ENCODE measurements at regions not wholly inside any gene's neighbourhood (a gene's known extent, or its start where the extent isn't known, plus 50 kb on each side); places are given as distances from the start of the nearest gene placed in this dataset.

DNA sequence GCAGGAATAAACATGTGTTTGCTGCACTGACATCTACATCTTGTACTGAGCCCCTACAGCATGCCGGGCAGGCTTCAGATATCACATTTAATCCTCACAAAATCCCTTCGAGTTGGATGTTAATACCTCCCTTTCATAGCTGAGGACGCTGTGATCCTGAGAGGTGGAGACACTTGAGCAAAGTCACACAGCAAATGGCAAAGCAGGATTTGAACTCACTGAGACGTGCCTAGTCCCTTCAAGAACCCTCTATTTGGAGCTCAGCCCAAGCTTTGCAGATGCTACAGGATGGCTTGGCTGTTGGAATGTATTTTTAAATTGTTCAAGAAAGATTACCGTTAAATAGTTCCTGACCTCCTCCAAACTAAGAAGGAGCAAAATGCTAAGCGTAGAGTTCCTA lies 64.6 kb upstream of the SLC6A6 start:
- Histone ChIP-seq H4K8ac (ENCODE audit: low read depth in 2 of 2, low read length in 2 of 2) (no peak overlapping the region), H2AK5ac (ENCODE audit: low read depth, low read length) (no peak overlapping the region), H2AK9ac (replicated peaks; ENCODE audit: low read depth, low read length, poor library complexity) (no peak overlapping the region), H3K9ac (ENCODE audit: low read depth, low read length) (no peak overlapping the region), H3K4me2 (ENCODE audit: low read depth, low read length) (no peak overlapping the region), H3K79me1 (ENCODE audit: low read depth in 1 of 2, low read length in 2 of 2) (no peaks in the 10 kb centered on the region), H3K4me3 (ENCODE audit: insufficient read depth, low read depth, low read length) (no peak overlapping the region), H3K9me3 (ENCODE audit: control insufficient read depth, insufficient read depth, low read length) (0 out of 2 replicates have a peak, but pooled peaks cover 2% of the 10 kb centered on the region), H3K23ac (ENCODE audit: low read depth, low read length) (no peak overlapping the region), H4K5ac (ENCODE audit: low read depth, low read length) (no peak overlapping the region), H2BK5ac (ENCODE audit: low read depth, low read length, poor library complexity, severe bottlenecking) (no peak overlapping the region), H3K27me3 (ENCODE audit: control insufficient read depth, insufficient read depth, low read length) (peaks cover 17% of the 10 kb centered on the region), H2BK15ac (ENCODE audit: low read depth, low read length) (no peak overlapping the region), H3K36me3 (ENCODE audit: control insufficient read depth, insufficient read depth, low read length) (no peaks in the 10 kb centered on the region), H2BK20ac (ENCODE audit: low read depth, low read length) (no peak overlapping the region), H3K9me1 (ENCODE audit: insufficient read depth, low read length) (no peaks in the 10 kb centered on the region; the same call in 1 of the 2 replicates), H2AFZ (replicated peaks; ENCODE audit: low read length, poor library complexity) (no peak overlapping the region), H4K20me1 (ENCODE audit: insufficient read depth, low read length) (no peaks in the 10 kb centered on the region), H3K4ac (ENCODE audit: low read depth, low read length) (no peak overlapping the region), H4K91ac (ENCODE audit: insufficient read depth, low read depth, low read length) (no peak overlapping the region), H3K4me1 (ENCODE audit: control insufficient read depth, insufficient read depth, low read length) (no peaks in the 10 kb centered on the region), H3K56ac (ENCODE audit: extremely low read depth, insufficient read depth, low read length) (no peak overlapping the region), H3K18ac (ENCODE audit: low read depth, low read length) (no peak overlapping the region), H2BK120ac (ENCODE audit: low read depth, low read length) (no peak overlapping the region), H3K14ac (replicated peaks; ENCODE audit: low read depth, low read length) (no peak overlapping the region), H3K27ac (ENCODE audit: insufficient read depth, low read length) (no peak overlapping the region)
- dilution Hi-C loops (cut with HindIII; ENCODE audit: low sequenced_read_pairs, unreplicated experiment) (no loop called here), in situ Hi-C loops (cut with MboI; ENCODE audit: low sequenced_read_pairs) (no loop called here), intact Hi-C loops (cut with micrococcal nuclease) (no loop called here)
- no peak for DNase-seq
- no CpG with 5 or more reads among the region's 6 CpGs for WGBS, 2 experiments (ENCODE audit: extremely low coverage in 2 of 2, insufficient read length in 1 of 2)
- ChIA-PET POLR2A (ENCODE audit: unreplicated experiment) (no interaction called here), CTCF (no interaction called here)
- BruUV-seq (replicated peaks): no TSS peak
- ATAC-seq (ENCODE audit: low read depth): no peak
- TF ChIP-seq ELK1 (IDR thresholded peaks at IDR 0.05; ENCODE audit: borderline replicate concordance, low read depth, low read length) (no peak), RFX5 (IDR thresholded peaks at IDR 0.05; ENCODE audit: low read depth, low read length) (no peak)
- TF ChIP-seq, protein P1, sequence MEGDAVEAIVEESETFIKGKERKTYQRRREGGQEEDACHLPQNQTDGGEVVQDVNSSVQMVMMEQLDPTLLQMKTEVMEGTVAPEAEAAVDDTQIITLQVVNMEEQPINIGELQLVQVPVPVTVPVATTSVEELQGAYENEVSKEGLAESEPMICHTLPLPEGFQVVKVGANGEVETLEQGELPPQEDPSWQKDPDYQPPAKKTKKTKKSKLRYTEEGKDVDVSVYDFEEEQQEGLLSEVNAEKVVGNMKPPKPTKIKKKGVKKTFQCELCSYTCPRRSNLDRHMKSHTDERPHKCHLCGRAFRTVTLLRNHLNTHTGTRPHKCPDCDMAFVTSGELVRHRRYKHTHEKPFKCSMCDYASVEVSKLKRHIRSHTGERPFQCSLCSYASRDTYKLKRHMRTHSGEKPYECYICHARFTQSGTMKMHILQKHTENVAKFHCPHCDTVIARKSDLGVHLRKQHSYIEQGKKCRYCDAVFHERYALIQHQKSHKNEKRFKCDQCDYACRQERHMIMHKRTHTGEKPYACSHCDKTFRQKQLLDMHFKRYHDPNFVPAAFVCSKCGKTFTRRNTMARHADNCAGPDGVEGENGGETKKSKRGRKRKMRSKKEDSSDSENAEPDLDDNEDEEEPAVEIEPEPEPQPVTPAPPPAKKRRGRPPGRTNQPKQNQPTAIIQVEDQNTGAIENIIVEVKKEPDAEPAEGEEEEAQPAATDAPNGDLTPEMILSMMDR (conservative IDR thresholded peaks at IDR 0.05; ENCODE audit: low read depth, low read length): no peak
